ENCODE measurements at regions not wholly inside any gene's neighbourhood (a gene's known extent, or its start where the extent isn't known, plus 50 kb on each side); places are given as distances from the start of the nearest gene placed in this dataset.

- TF ChIP-seq, protein P1, sequence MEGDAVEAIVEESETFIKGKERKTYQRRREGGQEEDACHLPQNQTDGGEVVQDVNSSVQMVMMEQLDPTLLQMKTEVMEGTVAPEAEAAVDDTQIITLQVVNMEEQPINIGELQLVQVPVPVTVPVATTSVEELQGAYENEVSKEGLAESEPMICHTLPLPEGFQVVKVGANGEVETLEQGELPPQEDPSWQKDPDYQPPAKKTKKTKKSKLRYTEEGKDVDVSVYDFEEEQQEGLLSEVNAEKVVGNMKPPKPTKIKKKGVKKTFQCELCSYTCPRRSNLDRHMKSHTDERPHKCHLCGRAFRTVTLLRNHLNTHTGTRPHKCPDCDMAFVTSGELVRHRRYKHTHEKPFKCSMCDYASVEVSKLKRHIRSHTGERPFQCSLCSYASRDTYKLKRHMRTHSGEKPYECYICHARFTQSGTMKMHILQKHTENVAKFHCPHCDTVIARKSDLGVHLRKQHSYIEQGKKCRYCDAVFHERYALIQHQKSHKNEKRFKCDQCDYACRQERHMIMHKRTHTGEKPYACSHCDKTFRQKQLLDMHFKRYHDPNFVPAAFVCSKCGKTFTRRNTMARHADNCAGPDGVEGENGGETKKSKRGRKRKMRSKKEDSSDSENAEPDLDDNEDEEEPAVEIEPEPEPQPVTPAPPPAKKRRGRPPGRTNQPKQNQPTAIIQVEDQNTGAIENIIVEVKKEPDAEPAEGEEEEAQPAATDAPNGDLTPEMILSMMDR (IDR thresholded peaks at IDR 0.05) = no peak
- no peak for TF ChIP-seq EZH2 (IDR thresholded peaks at IDR 0.05; ENCODE audit: borderline replicate concordance, insufficient read depth, low read depth, low read length, poor library complexity, severe bottlenecking)
Measured at GRCh38 chr6:144918073-144918472, 632.9 kb downstream of the UTRN start.
